NAMALWA (cell line): ENCODE measurements at regions not wholly inside any gene's neighbourhood (a gene's known extent, or its start where the extent isn't known, plus 50 kb on each side); places are given as distances from the start of the nearest gene placed in this dataset.

Experiments used
- DNase-seq: peaks from one replicate; pipeline ENCODE4 v3.0.0-alpha.2; 2015; ENCODE audit warnings: low spot score

- no peak for DNase-seq
These were observed 133.8 kb upstream of the ACVR2A start for GRCh38 chr2:147711031-147711430.

- DNase-seq: no peak
These were observed 135.2 kb upstream of the ACVR2A start for GRCh38 chr2:147709655-147710054.

DNA sequence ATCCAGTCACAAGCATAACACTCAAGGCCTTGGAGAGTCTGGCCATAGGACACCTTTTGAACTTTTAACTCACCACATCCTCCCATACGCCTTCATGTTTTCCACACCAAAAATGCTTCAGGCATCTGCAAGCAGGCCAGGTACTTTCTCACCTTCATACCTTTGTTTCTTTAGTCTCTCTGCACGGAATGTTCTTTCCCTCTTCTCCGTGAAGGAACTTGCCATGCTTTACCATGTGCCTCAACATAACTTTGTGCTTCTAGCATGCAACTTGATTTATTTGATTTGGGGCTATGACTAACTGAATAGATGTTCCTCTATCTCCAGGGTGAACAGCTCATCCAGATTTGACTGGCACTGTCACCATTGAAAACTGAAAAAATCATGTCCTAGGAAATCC lies 141.7 kb upstream of the ACVR2A start:
- DNase-seq: no peak

DNA sequence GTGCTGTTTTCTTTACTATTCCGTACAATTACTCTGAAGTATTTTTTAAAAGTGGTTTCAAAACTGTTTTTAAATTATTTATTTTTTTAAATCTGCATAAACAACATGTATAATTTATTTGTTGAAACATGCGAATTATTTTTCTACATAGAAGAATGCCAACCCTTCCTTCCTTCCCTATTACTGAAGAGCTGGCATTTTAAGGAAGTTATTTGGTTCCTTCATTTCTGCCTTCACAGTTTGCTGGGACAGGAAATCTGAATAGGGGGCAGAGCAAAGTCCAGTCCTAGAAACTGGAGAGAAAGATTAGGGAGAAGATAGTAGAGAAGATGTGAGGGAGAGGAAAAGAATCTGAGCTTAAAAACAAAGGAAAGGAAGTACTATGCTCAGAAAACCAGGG lies 146.7 kb upstream of the ACVR2A start:
- DNase-seq: no peak

DNA sequence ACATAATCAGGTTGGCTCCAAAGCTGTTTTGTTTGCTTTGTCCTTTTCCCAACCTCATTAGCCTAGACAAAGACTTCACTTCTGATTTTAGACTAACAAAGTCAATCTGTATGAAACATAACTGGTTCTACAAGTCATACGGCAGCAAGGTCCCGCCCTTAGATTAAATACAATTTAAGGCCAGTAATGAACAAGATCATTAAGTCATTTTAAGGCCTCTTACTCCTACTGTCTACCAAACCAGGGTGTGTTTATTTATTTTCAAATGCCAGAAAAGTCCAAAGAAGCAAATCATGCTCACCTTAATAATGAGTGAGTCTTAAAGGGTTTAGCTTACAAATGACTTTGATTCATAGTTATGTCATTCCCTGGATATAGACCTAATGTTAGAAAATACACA lies 148.4 kb upstream of the ACVR2A start:
- no peak for DNase-seq

DNA sequence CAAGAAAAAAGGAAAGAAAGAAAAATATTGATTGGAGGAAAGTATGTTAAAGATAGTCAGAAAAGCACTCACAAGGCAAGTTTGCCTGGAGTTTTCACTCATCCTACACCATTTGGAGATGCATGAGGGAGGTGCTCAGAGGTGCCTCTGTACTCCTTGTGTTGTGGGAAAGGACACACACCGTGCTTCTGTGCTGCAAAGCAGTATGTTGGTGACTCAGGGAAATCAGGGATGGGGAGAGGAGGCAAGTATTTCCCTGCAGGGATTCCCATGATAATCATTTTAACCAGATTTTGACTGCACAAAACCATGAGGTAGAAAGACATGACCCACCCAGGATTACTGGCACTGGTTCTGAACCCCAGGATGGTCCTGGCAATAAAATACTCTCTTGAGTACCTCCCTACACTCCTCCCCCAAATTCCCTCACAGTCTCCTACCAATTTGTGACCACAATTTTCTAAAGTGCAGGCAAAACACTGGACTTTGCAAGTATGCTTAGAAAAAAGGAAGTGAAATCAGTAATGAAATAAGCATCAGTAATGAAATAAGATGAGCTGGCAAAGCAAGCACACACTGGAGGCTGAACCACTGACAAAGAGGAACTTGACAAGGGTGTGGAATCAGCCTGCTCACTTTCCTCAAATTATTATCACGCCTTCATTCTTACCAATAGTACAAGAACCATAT lies 155.5 kb upstream of the ACVR2A start:
- peak; percentile 44 for DNase-seq

DNA sequence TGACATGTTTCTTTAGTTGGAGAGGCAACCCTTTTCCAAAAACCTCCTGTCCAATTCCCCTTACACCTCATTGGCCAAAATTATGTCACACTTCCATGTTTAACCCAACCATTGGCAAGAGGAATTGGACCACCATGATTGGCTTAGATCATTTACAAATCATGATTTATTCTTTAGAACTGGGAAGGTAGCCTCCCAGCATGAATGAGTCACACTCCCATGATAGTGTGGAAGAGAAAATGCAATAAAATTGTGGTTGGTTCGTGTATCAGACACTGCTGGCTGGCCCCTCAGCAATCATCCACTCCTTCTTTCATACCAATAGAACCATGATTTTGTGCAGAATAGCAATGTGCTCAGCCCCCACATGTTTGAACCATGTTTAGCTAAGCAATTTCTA lies 156.6 kb upstream of the ACVR2A start:
- DNase-seq: no peak

DNA sequence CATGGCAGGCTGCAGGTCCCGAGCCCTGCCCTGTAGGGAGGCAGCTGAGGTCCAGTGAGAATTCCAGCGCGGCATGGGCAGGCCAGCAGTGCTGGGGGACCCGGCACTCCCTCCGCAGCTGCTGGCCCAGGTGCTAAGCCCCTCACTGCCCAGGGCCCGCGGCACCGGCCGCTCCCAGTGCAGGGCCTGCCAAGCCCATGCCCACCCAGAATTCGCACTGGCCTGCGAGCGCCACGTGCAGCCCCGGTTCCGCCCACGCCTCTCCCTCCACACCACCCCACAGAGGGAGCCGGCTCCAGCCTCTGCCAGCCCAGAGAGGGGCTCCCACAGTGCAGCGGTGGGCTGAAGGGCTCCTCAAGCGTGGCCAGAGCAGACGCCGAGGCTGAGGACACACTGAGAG lies 158.5 kb upstream of the ACVR2A start:
- no peak for DNase-seq

DNA sequence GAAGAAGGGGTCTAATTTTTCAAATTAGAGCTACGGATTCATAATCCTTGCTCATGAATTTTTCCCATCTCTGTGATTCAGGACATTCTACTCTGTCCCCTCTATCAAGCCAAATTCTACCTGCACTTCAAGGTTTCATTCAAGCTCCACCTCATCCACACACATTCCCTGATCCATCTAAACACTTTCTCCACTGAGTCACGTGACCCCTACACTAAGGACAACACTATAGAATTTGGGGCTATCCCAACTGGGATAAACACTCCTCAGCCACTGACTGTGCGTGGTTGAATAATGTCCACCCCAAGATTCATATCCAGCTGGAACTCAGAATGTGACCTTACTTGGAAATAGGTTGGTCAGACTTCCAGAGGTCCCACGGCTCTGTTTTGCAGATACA lies 159.9 kb upstream of the ACVR2A start:
- DNase-seq: no peak

DNA sequence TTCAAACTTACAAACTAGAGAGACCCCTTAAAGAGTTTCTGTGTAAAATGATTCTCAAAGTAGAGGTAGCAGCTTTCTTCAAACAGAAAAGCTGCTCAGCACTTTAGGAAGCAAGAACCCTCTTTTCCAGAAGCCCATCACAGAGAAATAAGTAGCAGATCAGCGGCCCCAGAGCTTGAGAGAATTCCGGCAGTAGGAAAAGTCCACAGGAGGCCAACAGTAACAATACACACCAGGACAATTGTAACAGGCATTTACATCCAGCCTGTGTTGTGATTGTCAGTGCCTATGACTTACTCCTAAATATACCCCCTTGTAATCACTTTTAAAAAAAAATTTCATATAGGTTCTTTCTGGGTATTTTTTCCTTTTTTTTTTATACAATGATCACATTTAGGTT lies 161.4 kb upstream of the ACVR2A start:
- no peak for DNase-seq

GRCh38 chr2:147681093-147681492 lies 163.7 kb upstream of the ACVR2A start:
- DNase-seq: no peak

DNA sequence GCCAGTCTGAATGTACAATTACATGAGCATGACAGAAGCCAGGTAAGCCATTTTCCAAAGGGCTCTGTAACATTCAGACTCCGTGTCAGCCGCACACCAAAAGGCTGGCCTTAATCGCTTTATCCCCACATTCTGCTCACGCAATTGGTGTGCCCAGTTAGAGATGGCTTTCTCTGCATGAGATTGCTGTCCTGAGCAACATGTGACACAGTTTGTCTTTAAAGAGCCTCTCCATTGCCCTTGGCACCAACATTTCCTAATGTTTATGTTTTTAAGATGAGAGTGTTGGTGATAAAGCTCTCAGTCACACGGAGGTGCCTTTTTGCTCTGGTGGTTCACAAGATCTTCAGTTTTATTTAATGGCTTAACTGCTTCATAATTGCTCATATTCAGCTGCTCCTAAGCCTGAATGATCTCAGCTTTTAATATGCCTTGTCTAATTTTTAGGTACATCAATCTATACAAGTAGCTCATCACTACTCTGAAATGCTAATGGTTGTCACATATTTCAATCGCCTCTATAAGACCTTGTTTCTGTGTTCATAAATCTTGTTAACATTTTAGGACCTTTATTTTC lies 164.8 kb upstream of the ACVR2A start:
- DNase-seq: no peak

GRCh38 chr2:147679191-147679954 lies 165.5 kb upstream of the ACVR2A start:
- DNase-seq: no peak

- DNase-seq: no peak
These were observed 179.7 kb upstream of the ACVR2A start for GRCh38 chr2:147665105-147665504.

- DNase-seq: no peak
These were observed 180.9 kb upstream of the ACVR2A start for GRCh38 chr2:147663962-147664361.

DNA sequence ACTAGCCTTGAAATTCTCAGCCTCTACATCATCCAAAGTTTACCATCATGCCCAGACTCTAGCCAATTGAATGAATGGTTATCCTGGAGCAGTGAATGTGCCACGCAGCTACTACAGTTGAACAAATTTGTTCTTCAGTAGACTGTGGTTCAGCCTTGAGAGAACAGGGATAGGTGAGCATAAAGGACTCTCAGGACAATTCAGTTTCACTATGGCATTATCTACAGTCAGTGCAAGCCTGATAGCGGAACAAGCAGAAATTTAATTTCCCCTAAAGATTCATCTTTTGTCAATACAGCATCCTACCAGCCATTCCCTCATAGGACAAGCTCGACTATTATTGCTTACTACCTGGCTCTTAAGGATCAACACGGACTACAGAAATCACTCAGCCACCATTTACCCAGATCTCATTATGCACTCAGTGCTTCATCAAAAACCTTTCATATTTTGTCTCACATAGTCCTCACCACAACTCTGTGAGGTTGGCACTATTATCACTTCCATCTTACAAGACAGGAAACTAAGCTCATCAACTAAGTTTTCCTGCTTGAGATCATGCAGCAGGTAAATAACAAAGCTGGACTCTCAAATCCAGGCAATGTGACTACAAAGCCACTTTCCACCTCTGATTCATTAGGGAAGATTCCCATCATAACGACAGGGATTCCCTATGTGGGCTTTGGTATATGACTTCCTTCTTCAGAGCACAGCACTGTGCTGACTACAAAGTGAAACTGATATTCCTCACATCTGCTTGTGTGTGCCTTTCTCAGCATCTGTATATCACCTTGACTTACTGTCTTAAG lies 181.5 kb upstream of the ACVR2A start:
- DNase-seq: no peak

DNA sequence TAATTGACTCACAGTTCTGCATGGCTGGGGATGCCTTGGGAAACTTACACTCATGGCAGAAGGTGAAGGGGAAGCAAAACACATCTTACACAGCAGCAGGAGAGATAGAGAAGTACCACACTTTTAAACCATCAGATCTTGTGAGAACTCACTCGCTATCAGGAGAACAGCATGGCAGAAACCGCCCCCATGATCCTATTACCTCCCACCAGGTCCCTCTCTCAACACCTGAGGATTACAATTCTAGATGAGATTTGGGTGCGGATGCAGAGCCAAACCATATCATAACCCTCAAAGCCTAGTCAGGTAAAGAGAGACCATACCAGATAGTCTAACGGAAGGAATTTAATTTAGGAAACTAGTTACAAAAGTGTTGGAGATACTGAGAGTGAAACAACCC lies 182.6 kb upstream of the ACVR2A start:
- no peak for DNase-seq

- no peak for DNase-seq
These were observed 184.1 kb upstream of the ACVR2A start for GRCh38 chr2:147660680-147661079.

- no peak for DNase-seq
These were observed 185.8 kb upstream of the ACVR2A start for GRCh38 chr2:147659051-147659450.

- no peak for DNase-seq
These were observed 187.5 kb upstream of the ACVR2A start for GRCh38 chr2:147657086-147658000.

- no peak for DNase-seq
These were observed 194.8 kb upstream of the ACVR2A start for GRCh38 chr2:147649998-147650397.

DNA sequence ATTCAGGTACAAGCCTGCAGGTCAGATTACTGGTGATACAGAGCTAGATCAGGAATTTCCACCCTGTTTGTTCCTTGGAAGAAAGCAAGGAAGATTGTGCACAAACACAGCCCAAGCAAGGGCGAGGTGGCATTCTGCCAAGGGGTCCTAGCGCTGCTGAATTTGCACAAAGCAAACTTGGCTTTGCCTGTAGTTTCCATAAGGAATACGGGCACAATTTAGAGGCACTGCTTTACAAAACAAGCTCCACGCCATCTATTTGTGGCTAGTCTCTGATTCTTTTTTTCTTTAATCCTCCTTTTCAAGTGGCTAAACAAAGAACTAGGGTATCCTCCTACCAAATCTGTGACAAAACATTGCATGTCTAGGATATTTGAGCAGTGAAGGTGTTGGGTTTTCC lies 195.5 kb upstream of the ACVR2A start:
- no peak for DNase-seq
